Posterior cingulate gyrus (tissue), 11 donors: ENCODE measurements at regions not wholly inside any gene's neighbourhood (a gene's known extent, or its start where the extent isn't known, plus 50 kb on each side); places are given as distances from the start of the nearest gene placed in this dataset.
"Not testable (repeated sequence)": the region's sequence is repeated elsewhere in the genome, so short reads cannot be mapped to it uniquely, and the experiment has no call there.

ENCODE experiments used
- DNase-seq, 10 donors: peaks; one replicate each; pipeline versions ENCODE4 v3.0.0 to v3.0.0-alpha.2; 2020 to 2021; ENCODE audit warnings: mixed read lengths in 3 of 10
- intact Hi-C: fragments of 100-400 bp; cut with DNase I; formaldehyde crosslinking; loops from one replicate; pipeline ENCODE4 v1.15.1; 2023

DNA sequence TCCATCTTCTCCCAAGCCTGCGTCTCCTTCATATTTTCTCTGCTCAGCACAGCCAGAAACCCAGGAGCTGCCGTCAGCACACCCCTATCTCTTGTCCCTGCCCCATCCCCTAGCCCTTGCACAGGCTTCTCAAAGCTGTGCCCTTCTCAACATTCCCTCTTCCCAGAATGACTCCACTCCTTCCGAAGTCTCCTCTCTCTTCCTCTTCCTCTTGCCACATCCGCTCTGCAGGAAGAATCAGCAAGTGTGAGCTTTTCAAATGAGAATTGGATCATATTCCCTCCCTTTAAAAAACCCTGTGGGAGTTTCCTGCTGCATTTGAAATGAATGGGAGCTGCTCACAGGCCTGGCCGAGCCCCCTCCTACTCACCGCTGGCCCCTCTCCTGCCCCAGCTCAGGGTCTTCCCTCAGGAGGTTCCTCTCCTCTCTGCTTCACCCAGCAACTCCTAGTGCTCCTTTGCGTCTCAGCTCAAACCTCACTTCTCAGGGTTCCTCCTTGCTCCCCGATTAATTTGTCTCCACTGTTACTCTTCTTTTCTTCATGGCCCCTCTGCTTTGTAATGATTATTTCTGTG is 528.5 kb upstream of the CCDC196 start:
- intact Hi-C loops = no loop called here
- no peak for DNase-seq

GRCh38 chr14:65958664-65959562 is 527.3 kb upstream of the CCDC196 start:
- intact Hi-C loops = loop anchor here (1.0 kb wide), 1 partner anchor 111 kb away; no protein-coding TSS in a partner anchor
- no peak for DNase-seq

- DNase-seq = no peak
- intact Hi-C loops = loop anchor here (1.0 to 5.0 kb wide), 3 partner anchors 111 to 797 kb away; partner anchors contain the start of gene FUT8
Observed at GRCh38 chr14:65959563-65960024, 526.6 kb upstream of the CCDC196 start.

DNA sequence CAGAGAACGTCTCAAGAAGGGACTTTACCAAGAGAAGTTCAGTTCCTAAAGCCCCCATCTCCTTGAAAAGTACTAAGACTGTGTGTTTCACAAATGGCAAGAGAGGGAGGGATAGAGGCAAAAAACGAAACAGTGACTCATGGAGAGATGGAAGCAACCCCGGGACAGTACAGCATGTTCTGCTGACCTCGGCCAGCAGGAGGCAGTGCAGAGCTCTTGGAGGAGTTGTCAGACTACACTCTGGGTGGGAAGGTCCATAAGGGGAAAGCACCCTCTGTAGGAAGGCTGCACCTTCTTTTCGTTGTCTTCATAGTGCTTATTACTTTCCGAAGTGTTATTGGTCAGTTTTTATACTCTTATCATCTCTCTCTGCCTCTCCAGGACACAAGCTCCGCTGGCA is 525.2 kb upstream of the CCDC196 start:
- intact Hi-C loops = loop anchor here (5.0 kb wide), 2 partner anchors 549 to 799 kb away; partner anchors contain the start of gene FUT8
- peak in 6 of 10 donors; percentile 17 to 78 (median 36) for DNase-seq

GRCh38 chr14:65962952-65963351 is 523.2 kb upstream of the CCDC196 start:
- intact Hi-C loops = loop anchor here (5.0 kb wide), 2 partner anchors 551 to 801 kb away; partner anchors contain the start of gene FUT8

DNA sequence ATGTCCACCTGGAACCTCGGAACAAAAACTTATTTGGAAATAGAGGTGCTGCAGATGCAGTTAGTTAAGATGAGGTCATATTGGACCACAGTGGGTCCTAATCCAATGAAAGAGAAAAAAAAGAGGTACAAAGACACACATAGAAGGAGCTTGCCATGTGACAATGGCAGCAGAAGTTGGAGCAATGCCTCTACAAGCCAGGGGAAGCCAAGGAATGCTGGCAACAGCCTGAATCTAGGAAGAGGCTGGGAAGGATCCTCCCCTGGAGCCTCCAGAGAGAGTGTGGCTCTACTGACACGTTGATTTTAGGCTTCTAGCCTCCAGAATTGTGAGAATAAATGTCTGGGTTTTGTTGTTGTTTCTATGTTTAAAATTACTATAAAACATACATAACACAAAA is 521.8 kb upstream of the CCDC196 start:
- intact Hi-C loops = loop anchor here (5.0 kb wide), 2 partner anchors 552 to 802 kb away; partner anchors contain the start of gene FUT8
- DNase-seq = no peak

More at GRCh38 chr14:65962952-65963351, 523.2 kb upstream of the CCDC196 start:
- DNase-seq = no peak

DNA sequence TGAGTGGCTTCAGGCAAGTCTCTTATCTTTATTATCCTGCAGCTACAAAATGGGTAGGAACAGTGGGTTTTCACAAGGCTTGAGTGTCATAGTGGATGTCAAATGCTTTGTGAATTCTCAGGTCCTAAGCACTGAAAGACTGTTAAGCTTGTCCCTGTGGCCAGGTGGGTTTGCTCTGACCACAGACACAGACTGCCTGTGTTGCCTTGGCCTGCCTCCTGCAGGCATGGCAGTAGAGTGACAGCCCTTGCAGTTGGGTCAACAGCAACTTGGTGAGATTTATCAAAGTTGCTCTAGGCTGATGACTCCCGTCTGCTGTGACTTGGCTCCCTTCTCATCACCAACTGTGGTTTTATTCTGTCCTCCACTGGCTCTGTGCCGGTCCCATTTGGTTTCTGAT is 520.0 kb upstream of the CCDC196 start:
- intact Hi-C loops = no loop called here
- no peak for DNase-seq

- intact Hi-C loops = no loop called here
- DNase-seq = no peak
Observed at GRCh38 chr14:65972346-65972870, 513.8 kb upstream of the CCDC196 start.

GRCh38 chr14:65972891-65973290 is 513.3 kb upstream of the CCDC196 start:
- intact Hi-C loops = no loop called here

DNA sequence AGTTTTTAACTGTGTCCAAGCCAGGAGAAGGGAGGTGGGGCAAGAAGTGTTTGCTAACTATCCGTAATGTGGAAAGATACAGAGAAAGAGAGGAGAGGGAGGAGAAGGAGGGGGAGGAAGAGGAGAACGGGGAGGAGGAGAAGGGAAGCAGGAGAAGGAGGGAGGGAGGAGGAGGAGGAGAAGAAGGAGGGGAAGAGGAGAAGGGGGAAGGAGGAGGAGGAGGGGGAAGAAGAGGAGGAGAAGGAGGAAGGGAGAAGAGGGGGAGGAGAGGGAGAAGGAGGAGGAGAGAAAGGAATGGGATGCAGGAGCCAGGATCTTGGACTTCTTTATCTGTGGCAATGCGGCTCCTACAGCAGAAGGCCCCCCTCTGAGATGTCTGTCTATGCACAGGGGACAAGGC is 510.3 kb upstream of the CCDC196 start:
- DNase-seq = no peak
- intact Hi-C loops = no loop called here

More at GRCh38 chr14:65972891-65973290, 513.3 kb upstream of the CCDC196 start:
- no peak for DNase-seq

DNA sequence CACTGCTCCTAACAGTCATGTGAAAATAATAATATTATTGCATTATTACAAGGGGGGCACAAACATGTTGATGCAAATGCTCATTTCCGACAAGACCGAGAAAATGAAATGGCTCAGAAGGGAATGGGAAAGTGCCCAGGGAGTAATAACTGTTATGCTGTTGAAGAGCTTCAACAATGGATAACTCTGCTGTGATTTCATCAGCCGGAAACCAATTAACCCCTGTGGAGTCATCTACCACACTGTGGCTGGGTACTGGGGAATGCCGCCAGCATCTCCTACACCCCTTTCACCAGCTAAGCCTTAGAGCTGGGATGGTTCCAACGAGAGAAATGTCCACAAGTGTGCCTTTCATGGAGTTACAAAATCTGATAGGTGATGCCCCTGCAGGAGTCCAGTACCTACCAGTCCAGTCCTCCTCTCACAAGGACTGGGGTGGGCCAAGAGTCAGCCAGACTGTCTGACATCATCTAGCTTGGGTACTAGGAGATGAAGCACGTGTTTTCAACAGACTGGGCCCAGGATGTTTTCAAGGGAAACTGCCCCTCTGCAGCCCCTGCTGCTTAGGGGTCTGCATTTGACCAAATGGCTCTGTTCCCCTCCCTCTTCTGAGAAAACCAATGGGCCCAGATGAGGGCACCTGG is 509.3 kb upstream of the CCDC196 start:
- intact Hi-C loops = no loop called here
- DNase-seq = no peak

DNA sequence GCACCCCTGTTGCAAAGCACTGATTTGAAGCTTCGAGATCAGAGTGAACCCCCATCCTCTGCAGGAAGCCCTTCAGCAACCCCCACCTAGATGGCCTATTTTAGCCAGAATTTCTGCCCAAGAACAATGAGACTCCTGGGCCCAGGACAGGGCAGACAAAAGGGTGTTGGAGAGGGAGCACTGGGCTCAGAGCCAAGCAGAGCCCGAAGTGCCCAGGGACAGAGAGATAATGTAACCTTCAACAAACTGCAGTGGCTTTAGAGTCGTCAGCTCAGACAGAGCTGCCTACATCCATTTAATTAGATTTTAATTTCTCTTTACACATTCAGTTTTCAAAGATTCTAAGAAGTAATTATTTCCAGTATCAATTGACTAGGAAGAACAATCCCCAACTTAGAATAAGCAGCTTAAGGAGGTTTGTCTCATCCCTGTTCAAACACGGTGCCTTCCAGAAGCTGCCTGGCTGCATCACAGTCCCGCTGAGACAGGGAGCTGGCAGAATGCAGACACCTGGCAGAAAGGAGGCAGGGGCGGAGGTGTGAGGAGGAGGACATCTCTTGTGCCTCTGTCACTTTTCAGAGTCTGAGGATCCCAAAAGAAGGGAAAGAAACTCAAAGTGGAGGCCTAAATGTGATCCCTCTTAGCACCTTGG is 504.9 kb upstream of the CCDC196 start:
- intact Hi-C loops = no loop called here
- DNase-seq = peak in 3 of 10 donors; percentile 9 to 82 (median 29)

GRCh38 chr14:65986041-65986440 is 500.1 kb upstream of the CCDC196 start:
- DNase-seq = no peak
- intact Hi-C loops = no loop called here

DNA sequence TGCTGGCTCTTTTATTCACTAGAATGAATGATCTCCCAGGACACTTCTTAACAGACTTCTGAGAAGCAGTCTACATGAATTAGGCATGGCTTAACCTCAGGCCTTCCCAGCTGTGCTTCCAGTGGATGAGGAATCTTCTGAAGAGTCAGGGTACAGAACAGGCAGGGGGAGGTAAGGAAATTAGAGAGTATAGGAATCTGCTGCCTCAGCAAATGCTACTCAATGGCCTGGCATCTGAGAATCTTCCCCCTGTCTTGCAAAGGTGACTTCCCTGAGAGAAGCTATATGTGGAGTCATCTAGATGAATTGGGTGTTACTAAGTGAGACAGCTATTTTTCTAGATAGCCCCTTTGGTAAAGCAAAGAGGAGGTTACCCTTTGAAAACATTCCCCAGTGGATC is 496.2 kb upstream of the CCDC196 start:
- intact Hi-C loops = no loop called here

DNA sequence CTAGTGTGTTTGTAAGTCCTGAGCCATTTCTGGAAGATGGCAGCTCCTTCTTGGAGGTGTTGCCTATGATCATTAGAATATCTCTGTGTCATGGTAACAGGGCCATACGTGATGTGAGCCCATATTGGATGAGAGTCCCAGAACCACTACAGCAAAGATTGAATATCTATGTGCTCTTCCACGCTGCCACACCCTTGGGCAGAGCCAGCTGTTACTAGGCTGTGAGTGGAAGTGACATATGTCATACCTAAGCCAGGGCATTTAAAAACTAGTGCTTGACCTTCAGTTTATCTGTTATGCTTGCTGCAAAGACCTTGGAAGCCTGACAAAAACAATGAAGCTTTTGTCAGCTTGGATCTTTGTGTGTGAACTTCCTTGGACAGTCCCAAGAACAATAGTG is 495.1 kb upstream of the CCDC196 start:
- intact Hi-C loops = no loop called here
- no peak for DNase-seq

More for the DNA sequence above, 496.2 kb upstream of the CCDC196 start:
- no peak for DNase-seq

DNA sequence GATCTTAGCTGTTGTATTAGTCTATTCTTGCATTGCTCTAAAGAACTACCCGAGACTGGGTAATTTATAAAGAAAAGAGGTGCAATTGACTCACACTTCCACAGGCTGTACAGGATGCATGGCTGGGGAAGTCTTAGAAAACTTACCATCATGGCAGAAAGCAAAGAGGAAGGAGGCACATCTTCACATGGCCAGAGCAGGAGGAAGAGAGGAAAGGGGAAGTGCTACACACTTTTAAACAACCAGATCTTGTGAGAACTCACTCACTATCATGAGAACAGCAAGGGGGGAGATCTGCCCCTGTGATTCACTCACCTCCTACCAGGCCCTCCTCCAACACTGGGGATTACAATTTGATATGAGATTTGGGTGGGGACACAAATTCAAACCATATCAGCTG is 494.2 kb upstream of the CCDC196 start:
- DNase-seq, intact Hi-C loops: not testable (repeated sequence)

DNA sequence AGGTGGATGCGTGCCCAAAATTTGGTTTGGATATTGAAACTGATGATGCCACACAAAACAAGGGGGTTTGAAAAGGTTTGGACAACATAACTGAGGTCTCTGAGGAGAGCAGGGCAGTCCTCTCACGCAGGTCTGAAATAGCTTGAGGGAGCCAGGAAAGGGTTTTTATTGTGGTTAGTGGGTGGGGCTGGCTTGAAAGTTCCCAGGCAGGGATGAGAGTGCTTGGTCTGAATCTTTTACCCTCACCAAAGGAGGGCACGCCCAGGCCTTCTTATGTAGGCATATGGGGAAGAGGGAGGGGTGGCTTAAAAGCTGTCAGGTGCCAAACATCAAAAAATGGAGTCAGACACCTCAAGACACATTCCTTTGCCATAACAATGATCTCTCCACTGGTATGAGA is 493.1 kb upstream of the CCDC196 start:
- intact Hi-C loops = no loop called here

DNA sequence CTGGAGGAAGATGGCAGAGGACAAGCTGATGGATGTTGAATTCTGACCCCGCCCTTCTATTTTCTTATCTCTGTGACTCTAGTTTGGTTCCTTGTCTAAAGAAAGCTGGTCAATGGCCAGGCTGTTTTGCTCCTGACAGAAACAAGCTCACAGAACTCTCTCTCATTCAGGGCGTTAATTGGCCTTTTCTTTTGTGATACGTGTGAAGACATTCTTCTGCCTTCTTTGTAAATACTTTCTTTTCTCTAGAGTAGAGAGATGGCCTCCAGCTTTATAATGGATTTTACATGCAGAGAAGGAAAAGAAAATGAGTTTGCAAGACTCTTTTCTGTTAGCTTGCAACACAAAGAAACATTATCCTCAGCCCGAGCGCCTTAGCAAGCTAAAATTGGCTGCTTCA is 492.2 kb upstream of the CCDC196 start:
- intact Hi-C loops = no loop called here
- no peak for DNase-seq

More for the DNA sequence above, 493.1 kb upstream of the CCDC196 start:
- DNase-seq = no peak

DNA sequence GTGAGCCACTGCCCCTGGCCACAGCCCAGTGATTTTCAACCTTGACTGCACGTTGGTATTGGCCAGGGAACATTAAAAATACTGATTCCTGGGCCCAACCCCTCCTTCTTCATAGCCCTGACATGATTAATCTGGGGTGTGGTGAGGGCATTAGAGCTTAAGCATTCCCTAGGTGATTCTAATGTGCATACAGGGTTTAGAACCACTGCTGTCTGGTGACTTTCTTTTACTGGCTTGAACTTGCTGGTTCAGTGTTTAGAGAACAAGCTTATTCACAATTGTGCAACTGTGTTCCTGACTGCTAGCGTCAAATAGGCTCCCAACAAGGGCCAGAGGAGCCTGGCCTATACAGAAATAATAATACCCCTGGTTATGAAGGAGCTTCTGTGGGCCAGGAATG is 488.8 kb upstream of the CCDC196 start:
- no peak for DNase-seq
- intact Hi-C loops = no loop called here

DNA sequence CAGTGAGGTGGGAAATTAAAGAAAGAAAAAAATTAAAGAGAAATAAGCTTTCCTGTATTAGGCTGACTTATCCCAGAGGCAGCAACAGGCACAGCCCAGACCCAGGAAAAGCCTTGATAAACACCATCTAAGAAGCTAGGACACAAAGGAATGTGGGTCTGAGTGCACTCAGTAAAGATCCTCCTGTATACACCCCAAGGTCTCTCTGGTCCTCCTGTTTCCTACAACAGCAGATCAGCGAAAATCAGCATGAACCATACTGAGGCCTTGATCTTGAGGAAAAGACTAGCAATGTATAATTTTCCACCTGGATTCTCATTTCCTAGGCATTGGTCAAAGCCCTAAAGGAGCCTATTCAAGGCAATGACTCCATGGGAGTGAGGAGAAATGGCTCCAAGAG is 486.3 kb upstream of the CCDC196 start:
- DNase-seq = no peak
- intact Hi-C loops = no loop called here
